KG1 (cell line): ENCODE measurements at regions not wholly inside any gene's neighbourhood (a gene's known extent, or its start where the extent isn't known, plus 50 kb on each side); places are given as distances from the start of the nearest gene placed in this dataset.
"Not testable (repeated sequence)": the region's sequence is repeated elsewhere in the genome, so short reads cannot be mapped to it uniquely, and the experiment has no call there.

Source experiments
- DNase-seq: peaks from one replicate; lab custom pipeline; 2025; lab: John Stamatoyannopoulos, UW

DNA sequence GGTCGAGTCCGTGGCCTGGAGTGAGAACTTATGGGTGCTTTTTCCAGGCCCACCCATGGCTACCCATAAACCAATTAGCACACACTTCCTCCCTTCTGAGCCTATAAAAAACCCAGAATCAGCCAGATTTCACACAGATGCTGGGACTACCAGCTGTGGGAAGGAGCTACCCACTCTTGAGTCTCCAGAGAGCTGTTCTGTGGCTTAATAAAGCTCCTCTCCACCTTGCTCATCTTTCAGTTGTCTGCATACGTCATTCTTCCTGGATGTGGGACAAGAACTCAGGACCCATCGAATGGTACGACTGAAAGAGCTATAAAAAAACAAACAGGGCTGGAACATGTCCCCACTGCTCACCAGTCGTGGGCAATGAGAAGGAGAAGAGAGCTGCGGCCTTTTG, 555.4 kb upstream of the CCDC54 start:
- DNase-seq: no peak

DNA sequence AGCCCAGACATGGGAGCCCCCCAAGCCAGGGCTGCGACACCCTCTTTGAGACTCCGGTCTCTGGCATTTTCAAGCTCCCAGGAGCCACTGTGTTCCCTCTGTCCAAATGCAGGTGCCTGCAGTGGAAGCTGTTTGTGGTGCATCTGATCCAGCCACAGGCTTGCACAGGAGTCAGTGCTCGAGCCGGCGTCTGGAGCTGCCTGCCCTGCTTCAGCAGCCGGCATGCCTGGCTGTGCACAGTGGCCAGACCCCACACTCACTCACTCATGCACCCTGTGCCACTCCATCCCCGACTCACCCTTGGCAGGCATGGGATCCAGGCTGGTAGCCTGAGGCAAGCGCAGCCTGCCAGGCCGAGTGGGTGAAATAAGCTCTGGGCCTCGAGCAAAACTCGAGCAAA, 555.0 kb upstream of the CCDC54 start:
- no peak for DNase-seq

DNA sequence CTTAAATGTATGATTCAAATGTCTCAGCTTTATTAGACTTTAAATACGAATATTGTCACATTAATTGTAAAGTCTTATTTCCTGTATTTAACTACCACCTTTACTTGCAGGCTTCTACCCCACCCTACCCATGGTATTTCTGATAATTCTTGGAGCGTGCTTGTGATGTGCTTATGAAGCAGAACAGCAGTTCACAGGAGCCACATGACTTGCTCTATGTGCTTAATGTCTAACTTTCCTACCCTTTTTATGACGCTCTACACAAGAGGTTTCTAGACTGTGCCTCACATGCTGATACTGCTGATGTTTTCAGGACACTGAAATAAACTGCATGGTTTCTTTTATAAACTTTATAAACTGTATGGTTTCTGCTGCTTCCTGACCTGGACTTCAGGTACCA, 553.5 kb upstream of the CCDC54 start:
- DNase-seq: no peak

DNA sequence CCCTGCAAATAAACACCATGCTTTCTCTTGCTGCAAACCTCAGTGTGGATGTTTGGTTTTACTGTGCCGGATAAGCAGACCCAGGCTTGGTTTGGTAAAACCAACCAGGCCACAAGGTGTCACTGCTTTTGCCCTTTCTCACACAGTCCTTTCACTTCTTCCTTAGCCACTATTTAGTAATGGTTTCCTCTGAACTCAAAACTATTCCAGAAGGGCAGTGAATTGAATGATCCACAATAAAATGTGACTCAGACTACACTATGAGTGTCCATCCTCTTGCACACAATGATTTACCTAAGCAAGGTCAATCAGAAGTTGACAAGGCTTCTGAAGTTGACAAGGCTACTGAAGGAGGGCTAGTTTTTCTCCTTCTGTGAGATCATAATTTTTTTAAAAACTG, 552.4 kb upstream of the CCDC54 start:
- DNase-seq: no peak

DNA sequence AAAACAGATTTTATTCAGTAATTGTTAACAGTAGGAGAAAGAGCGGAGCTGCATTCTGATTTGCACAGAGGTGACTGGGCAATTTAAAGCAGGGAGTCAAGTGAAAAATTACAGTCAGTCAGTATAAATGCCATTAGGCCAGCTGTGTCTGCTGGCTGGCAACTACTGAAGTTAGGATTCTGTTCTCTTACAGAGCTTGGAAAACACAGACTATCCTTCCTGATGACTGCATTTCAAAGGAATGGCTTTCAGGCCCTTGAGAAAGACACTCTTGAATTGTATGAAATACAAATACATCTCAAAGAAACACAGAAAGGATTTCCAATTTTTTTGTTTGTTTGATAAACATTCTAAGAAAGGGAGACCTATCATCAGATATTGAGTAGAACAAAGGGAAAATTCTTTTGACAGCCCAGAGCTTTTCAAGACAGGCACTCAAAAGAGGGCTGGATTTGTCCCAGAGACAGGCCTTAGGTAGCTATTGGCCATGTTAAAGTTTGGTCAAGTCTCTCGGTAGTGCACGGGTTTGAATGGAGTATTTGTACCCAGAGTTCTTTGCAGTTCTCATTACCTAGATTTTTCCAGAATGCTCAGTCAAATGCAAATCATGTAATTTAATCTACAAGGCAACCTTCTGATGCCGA, 551.2 kb upstream of the CCDC54 start:
- DNase-seq: no peak

DNA sequence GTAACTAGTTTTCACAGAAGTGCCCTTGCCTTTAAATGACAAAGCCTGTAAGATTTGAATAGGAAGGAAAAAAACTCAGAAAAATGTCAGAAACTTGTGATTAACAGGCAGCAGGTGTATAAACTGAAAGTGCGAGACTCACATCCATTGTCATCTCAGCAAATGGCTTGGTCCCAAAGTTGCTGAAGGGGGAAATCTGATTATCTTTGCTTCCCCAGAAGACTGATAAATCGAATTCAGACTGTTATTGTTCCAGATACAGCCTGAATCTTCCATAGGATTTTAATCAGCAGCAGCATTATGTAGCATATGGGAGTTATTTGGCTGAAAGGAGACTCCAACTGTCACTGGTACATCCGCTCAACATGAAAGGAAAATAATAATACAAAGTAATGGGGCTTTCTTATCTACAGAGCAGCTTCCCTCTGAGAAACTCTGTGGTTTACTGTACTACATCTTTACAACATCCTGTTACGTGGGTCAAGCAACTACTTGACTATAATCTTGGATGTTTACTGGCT, 550.4 kb upstream of the CCDC54 start:
- no peak for DNase-seq

DNA sequence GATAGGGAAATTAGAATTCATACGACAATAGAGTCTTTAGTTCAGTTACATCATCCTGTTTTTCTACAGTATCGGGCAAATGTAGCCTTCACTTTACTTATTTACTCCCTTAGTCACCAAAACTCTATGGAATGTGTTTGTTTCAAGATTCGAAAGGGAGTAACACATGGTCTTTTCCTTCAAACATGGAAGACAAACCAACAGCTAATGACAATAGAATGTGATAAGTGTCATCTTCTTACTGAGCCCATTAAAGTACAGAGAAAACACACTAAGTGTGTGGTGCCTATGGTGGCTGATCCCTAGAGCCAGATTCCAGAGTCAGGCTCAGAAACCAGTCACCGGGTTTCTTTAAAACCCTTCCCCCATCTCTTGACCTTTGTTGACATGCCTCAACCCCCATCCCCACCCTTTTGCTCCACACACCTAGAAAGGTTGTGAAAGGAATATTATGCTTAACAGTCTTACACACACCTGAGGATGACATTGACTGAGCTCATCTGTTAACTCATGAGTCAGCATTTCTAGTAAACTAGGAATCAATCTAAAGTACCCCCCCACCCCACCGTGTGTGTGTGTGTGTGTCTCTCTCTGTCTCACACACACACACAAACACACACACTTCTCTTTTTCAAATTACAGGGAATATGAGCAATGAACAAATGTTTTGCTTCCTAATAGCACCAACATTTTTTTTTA, 549.6 kb upstream of the CCDC54 start:
- DNase-seq: no peak

DNA sequence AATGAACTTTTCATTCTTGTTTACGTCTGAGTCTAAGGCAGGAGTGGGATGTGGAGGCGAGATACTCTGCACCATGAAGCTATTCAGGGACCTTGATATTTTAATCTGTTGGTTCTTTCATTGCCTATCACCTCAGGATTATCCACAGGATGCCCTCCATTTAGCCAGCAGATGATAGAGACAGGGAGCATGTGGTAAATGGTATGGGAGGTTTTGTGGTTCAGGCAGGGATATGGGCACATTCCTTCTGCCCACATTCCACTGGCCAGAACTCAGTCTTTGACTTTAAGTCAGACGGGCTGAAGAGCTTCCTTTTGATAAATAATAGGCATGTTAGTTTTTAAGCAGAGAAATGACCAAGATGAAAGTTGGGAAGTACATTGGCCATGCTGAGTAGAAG, 548.0 kb upstream of the CCDC54 start:
- DNase-seq: no peak

DNA sequence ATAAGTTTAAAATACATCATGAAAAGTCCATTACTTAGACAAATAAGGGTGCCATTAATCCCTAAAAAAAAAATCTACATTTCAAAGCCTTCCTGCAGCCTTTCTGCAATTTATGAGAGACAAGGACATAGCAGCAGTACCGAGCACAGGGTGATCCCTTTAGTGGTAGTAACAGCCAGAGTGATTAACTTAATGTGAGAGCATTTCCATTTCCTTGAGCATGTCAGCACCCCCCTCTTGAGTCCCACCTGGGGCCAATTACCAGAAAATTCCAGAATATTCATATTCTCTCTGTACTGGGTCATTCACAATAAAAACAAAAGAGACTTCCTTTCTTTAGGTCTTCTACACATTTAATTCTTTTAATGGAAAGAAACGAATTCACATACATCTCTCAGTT, 546.9 kb upstream of the CCDC54 start:
- DNase-seq: no peak

DNA sequence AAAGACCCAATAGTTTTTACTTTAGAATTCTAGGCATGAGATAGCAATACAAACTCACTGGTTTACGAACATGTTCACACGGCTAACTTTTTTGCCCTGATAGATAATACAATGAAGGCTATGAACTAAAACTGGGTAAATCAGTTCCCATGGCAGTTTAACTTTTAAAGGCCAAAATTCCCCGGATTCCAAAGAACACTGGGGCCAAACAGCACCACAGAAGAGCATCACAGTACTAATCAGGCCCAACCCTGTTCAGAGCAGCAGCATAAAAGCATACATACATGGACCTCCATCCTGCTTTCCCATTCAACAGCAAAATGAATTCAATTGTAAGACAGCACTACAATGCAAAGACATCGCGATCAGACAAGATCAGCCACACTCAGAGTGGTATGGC, 540.3 kb upstream of the CCDC54 start:
- DNase-seq: no peak

DNA sequence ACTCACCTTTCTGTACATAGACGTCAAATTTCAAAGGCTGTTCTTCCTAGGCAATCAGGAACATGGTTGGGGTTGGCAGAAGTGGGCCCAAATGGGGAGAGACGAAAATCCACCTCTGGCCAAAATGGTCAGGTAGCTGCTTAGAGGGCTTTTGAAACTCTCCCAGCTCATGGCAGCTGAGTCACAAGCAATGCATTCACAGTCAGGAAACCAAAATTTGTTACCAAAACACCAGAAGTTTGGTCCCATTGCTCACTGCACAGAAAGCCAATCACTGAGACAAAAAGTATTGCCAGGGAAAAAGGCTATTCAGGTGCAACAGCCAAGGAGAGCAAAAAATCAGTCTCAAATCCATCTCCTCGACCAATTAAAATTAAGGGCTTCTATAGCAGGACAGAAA, 539.6 kb upstream of the CCDC54 start:
- DNase-seq: no peak

DNA sequence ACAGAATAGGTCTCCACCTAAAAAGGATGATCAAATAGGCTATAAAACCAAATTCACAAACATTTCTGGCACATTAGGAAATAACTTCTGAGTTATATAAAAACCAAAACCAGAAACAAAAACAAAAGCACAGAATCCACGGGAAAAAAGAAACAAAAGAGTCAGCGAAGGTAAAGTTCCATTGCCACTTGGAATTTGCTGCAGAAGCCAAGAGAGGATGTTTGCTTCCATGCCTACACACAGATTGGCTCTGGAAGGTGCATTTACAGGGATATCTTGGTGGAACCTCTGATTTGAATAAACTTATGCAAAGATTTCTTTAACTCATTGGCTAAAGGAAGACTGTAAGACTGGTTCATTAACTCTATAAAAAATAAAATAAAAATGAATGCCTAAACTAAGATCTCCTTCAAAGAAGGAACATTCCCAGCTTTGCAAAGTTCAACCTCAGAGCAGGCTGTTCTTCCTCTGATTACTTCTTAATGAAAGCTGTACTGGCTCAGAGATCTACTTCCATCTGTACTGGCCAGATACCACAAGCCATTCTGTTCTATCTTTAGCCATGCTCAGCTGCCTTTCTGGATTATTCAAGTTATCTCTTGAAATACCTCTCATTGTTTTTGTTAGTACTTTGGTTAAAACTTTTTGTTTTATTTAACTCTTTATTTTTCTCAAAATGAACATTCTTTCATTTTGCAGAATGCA, 537.5 kb upstream of the CCDC54 start:
- no peak for DNase-seq

DNA sequence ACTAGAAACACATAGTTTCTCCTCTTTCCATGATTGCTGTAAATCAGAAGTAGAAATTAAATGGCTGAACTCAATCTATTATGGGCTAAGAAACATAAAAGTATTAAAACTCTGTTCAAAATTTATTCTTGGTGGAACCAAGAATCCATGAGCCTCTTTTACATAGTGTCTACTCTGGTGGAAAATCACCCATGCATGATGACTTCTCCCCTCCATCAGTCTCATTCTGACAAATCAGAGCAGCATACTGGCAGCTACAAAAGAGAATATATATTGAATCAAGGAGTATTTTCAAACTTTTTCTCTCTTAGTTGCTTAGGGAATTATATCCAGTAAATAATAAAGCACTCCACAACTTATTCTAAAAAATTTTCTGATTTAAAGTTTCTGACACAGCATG, 536.9 kb upstream of the CCDC54 start:
- DNase-seq: no peak

DNA sequence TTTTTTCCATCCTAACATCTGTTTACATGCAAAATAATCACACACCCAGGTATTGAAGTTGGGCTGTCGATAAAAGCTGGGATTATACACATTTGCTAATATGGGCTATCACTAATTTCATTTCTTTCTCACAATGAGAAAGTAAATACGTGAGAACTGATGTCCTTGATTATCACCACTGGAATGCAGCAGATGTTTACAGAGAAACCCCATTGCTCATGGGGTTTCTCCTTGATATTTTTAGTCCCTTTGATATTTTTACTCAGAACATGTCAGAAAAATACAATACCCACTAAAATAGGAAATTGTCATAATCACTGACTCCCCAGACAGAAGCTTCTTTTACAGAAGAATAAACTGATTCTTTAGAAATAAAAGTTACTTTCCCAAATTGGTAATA, 535.1 kb upstream of the CCDC54 start:
- DNase-seq: no peak

DNA sequence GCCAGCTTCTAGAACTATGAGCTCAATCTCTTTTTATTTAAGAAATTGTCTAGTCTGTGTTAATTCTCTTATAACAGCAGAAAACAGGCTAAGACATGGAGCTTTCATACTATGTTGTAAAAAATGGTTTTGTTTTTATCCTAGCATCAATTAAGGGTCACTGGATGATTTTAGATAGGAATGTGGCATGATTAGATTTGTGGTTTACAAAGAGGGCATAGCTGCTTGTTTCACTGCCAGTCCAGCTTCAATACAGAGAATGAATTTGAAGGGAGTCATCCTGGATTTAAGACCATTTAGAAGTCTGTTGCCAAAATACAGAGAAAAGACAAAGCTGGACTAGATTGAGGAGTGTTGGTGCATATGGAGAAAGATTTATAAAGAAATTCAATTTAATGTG, 532.6 kb upstream of the CCDC54 start:
- DNase-seq: no peak

DNA sequence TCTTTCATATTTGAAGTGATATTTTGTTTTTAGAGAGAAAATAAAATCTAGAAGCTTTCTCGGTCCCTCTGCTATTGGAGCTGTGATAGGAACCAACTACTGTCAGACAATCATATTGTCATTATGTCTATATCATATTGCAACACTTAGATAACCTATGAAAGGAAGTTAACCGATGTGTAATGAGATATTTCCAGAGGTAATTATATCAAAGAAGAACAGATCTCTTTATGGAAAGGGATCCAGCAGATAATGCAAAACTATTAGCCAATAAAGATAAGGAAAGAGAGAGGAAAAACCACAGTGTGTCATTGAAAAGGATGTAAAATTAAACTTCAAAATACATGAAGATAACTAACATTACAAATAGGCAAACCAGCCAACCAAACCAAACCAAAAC, 529.1 kb upstream of the CCDC54 start:
- DNase-seq: no peak

DNA sequence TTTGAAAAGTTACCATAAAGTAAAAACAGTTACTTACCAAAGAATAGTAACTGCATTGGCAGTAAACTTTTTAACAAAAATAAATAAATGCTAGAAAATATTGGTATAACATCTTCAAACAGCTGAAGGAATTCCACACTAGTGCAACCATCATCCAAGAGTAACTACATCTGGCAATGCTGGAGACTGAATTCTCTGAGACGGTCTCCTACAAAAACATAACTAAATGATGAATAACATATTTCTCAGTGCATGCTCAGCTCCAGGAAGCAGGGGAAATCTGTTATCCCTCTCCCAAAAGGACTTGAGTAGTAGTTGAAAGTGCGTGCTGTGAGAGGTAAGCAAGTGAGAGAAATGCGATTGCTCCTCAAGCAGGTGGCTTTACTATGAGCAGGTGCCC, 526.8 kb upstream of the CCDC54 start:
- DNase-seq: no peak

DNA sequence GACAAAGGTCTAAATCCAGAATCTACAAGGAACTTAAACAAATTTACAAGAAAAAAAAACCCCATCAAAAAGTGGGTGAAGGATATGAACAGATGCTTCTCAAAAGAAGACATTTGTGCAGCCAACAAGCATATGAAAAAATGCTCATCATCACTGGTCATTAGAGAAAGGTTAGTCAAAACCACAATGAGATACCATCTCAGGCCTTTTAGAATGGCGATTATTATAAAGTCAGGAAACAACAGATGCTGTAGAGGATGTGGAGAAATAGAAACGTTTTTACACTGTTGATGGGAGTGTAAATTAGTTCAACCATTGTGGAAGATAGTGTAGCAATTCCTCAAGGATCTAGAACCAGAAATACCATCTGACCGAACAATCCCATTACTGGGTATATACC, 518.9 kb upstream of the CCDC54 start:
- DNase-seq: not testable (repeated sequence)

DNA sequence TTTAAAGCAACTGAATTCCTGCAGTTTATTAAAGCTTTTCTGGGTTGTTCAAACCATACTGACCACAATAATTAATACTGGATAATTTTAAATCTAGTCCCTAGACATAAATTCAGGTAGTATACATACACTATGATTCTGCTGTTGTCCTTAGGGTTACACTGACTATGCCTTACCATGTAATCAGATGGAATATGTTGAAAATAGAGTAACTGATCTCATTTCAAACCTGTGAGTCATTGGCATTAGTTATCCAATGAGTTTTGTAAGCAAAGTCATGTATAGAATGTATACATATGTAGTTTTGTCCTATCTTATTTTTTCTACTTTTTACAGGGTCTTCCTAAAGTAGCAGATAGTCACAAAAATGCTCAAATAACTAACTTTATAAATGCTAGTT, 517.1 kb upstream of the CCDC54 start:
- DNase-seq: no peak

DNA sequence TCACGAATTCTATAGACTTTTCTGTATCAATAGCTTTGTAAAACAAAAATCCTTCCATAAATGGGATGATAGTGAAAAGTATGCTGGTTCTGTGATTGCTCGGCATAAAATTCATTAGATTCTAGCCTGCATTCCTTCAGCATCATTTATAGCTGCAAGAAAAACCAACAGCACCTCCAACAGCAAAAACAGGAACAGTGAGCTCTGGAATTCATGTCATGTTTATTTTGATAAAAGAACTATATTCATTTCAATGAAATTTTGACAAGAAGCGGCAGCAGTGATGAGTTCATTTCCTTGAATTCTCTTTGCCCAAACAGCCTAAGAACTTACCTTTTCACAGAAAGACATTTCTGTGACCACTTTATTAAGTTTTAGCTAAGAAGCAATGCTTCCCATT, 515.2 kb upstream of the CCDC54 start:
- DNase-seq: no peak

DNA sequence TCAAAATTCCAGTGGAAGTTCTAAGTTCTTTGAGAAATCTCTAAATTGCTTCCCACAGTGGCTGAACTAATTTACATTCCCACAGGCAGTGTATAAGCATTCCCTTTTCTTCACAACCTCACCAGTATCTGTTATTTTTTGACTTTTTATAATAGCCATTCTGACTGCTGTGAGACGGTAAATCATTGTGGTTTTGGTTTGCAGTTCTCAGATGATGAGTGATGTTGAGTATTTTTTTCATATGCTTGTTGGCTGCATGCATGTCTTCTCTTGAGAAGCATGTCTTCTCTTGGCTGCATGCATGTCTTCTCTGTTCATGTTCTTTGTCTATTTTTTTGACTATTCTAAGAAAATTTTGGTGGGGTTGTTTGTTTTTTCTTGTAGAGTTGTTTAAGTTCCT, 499.6 kb upstream of the CCDC54 start:
- no peak for DNase-seq

DNA sequence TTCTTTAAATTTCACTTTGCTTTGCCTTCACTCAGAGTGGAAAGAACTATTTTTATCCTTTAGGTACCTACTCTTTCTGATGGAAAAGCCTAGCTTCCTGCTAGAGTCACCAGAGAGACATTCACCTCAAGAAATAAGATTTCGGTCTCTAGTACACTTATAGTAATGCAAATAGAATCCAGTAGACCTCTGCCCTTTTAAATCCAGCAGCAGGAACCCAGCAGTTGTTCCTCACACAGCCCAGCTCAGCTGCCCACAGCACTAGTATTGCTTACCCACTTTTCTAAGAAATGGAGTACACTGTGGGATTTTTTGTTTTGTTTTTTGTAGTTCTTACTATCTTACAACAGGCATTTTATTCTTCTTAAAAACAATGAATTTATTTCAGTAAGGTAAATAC, 497.0 kb upstream of the CCDC54 start:
- DNase-seq: no peak

DNA sequence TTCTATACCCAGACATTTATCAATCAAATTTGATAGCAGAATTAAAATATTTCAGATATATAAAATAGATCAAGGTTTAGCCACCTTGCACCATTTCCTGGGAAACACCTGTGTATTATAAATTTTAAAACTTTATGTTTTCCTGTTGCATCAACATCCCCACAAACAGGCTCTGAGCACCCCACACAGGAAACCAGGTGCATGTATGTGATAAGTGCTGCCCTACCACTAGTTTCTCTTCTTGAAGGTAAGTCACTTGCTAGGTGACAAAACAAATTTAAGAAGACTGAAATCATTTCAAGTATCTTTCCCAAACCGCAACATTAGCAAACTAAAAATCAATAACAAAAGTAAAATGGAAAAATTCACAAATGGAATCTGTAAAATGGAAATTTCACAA, 496.1 kb upstream of the CCDC54 start:
- no peak for DNase-seq
